ENCODE measurements at regions not wholly inside any gene's neighbourhood (a gene's known extent, or its start where the extent isn't known, plus 50 kb on each side); places are given as distances from the start of the nearest gene placed in this dataset.
"Not testable (repeated sequence)": the region's sequence is repeated elsewhere in the genome, so short reads cannot be mapped to it uniquely, and the experiment has no call there.

GRCh38 chr11:72525466-72525865, 91.1 kb upstream of the CLPB start:
- Histone ChIP-seq H3K27me3 (ENCODE audit: control insufficient read depth, insufficient read depth, low read length) (no peaks in the 10 kb centered on the region), H3K4me3 (ENCODE audit: insufficient read depth, low read depth, low read length) (no peak overlapping the region), H3K36me3 (replicated peaks; ENCODE audit: control insufficient read depth, insufficient read depth, low read length) (no peaks in the 10 kb centered on the region)
- DNase-seq: peak; percentile 53

- Histone ChIP-seq H3K27me3 (ENCODE audit: control insufficient read depth, insufficient read depth, low read length) (no peaks in the 10 kb centered on the region), H3K36me3 (replicated peaks; ENCODE audit: control insufficient read depth, insufficient read depth, low read length) (no peaks in the 10 kb centered on the region), H3K4me3 (ENCODE audit: insufficient read depth, low read depth, low read length) (no peak overlapping the region)
- DNase-seq: no peak
Observed at GRCh38 chr11:72524711-72525110, 90.4 kb upstream of the CLPB start.

- no peaks in the 10 kb centered on the region for H3K27me3 ChIP-seq (ENCODE audit: control insufficient read depth, insufficient read depth, low read length)
- no peak overlapping the region for H3K4me3 ChIP-seq (ENCODE audit: insufficient read depth, low read depth, low read length)
- H3K36me3 ChIP-seq (replicated peaks; ENCODE audit: control insufficient read depth, insufficient read depth, low read length): no peaks in the 10 kb centered on the region
- no peak for DNase-seq
Observed at GRCh38 chr11:72523991-72524390, 89.7 kb upstream of the CLPB start.

GRCh38 chr11:72522186-72522585, 87.9 kb upstream of the CLPB start:
- no peaks in the 10 kb centered on the region for H3K27me3 ChIP-seq (ENCODE audit: control insufficient read depth, insufficient read depth, low read length)
- no peak for DNase-seq
- H3K36me3 ChIP-seq (replicated peaks; ENCODE audit: control insufficient read depth, insufficient read depth, low read length): no peaks in the 10 kb centered on the region
- H3K4me3 ChIP-seq (ENCODE audit: insufficient read depth, low read depth, low read length): no peak overlapping the region

- no peak for DNase-seq
- H3K27me3 ChIP-seq (ENCODE audit: control insufficient read depth, insufficient read depth, low read length): no peaks in the 10 kb centered on the region
- no peaks in the 10 kb centered on the region for H3K36me3 ChIP-seq (replicated peaks; ENCODE audit: control insufficient read depth, insufficient read depth, low read length)
- H3K4me3 ChIP-seq (ENCODE audit: insufficient read depth, low read depth, low read length): no peak overlapping the region
Observed at GRCh38 chr11:72521664-72522063, 87.3 kb upstream of the CLPB start.

- Histone ChIP-seq H3K4me3 (ENCODE audit: insufficient read depth, low read depth, low read length) (no peak overlapping the region), H3K36me3 (replicated peaks; ENCODE audit: control insufficient read depth, insufficient read depth, low read length) (no peaks in the 10 kb centered on the region), H3K27me3 (ENCODE audit: control insufficient read depth, insufficient read depth, low read length) (no peaks in the 10 kb centered on the region)
- no peak for DNase-seq
Observed at GRCh38 chr11:72520815-72521214, 86.5 kb upstream of the CLPB start.

GRCh38 chr11:72519882-72520281, 85.6 kb upstream of the CLPB start:
- not testable (repeated sequence) for DNase-seq; H3K4me3 ChIP-seq (ENCODE audit: insufficient read depth, low read depth, low read length); H3K36me3 ChIP-seq (replicated peaks; ENCODE audit: control insufficient read depth, insufficient read depth, low read length); H3K27me3 ChIP-seq (ENCODE audit: control insufficient read depth, insufficient read depth, low read length)

GRCh38 chr11:72519220-72519881, 85.0 kb upstream of the CLPB start:
- Histone ChIP-seq H3K27me3 (ENCODE audit: control insufficient read depth, insufficient read depth, low read length) (no peaks in the 10 kb centered on the region), H3K4me3 (ENCODE audit: insufficient read depth, low read depth, low read length) (no peak overlapping the region), H3K36me3 (replicated peaks; ENCODE audit: control insufficient read depth, insufficient read depth, low read length) (no peaks in the 10 kb centered on the region)
- no peak for DNase-seq

GRCh38 chr11:72514331-72514730, 80.0 kb upstream of the CLPB start:
- Histone ChIP-seq H3K36me3 (replicated peaks; ENCODE audit: control insufficient read depth, insufficient read depth, low read length) (no peaks in the 10 kb centered on the region), H3K4me3 (ENCODE audit: insufficient read depth, low read depth, low read length) (no peak overlapping the region), H3K27me3 (ENCODE audit: control insufficient read depth, insufficient read depth, low read length) (no peaks in the 10 kb centered on the region)
- no peak for DNase-seq

GRCh38 chr11:72513411-72513810, 79.1 kb upstream of the CLPB start:
- H3K27me3 ChIP-seq (ENCODE audit: control insufficient read depth, insufficient read depth, low read length): no peaks in the 10 kb centered on the region
- H3K4me3 ChIP-seq (ENCODE audit: insufficient read depth, low read depth, low read length): no peak overlapping the region
- DNase-seq: no peak
- H3K36me3 ChIP-seq (replicated peaks; ENCODE audit: control insufficient read depth, insufficient read depth, low read length): no peaks in the 10 kb centered on the region

GRCh38 chr11:72512956-72513355, 78.6 kb upstream of the CLPB start:
- DNase-seq: no peak
- no peaks in the 10 kb centered on the region for H3K27me3 ChIP-seq (ENCODE audit: control insufficient read depth, insufficient read depth, low read length)
- H3K4me3 ChIP-seq (ENCODE audit: insufficient read depth, low read depth, low read length): no peak overlapping the region
- H3K36me3 ChIP-seq (replicated peaks; ENCODE audit: control insufficient read depth, insufficient read depth, low read length): no peaks in the 10 kb centered on the region

- H3K4me3 ChIP-seq (ENCODE audit: insufficient read depth, low read depth, low read length): no peak overlapping the region
- no peaks in the 10 kb centered on the region for H3K27me3 ChIP-seq (ENCODE audit: control insufficient read depth, insufficient read depth, low read length)
- no peak for DNase-seq
- H3K36me3 ChIP-seq (replicated peaks; ENCODE audit: control insufficient read depth, insufficient read depth, low read length): no peaks in the 10 kb centered on the region
Observed at GRCh38 chr11:72511393-72512047, 77.2 kb upstream of the CLPB start.

- H3K27me3 ChIP-seq (ENCODE audit: control insufficient read depth, insufficient read depth, low read length): no peaks in the 10 kb centered on the region
- H3K4me3 ChIP-seq (ENCODE audit: insufficient read depth, low read depth, low read length): no peak overlapping the region
- no peaks in the 10 kb centered on the region for H3K36me3 ChIP-seq (replicated peaks; ENCODE audit: control insufficient read depth, insufficient read depth, low read length)
- DNase-seq: no peak
Observed at GRCh38 chr11:72507050-72507449, 72.7 kb upstream of the CLPB start.

GRCh38 chr11:72497731-72498130, 63.4 kb upstream of the CLPB start:
- no peaks in the 10 kb centered on the region for H3K27me3 ChIP-seq (ENCODE audit: control insufficient read depth, insufficient read depth, low read length)
- H3K36me3 ChIP-seq (replicated peaks; ENCODE audit: control insufficient read depth, insufficient read depth, low read length): no peaks in the 10 kb centered on the region
- H3K4me3 ChIP-seq (ENCODE audit: insufficient read depth, low read depth, low read length): no peak overlapping the region
- DNase-seq: no peak

- H3K27me3 ChIP-seq (ENCODE audit: control insufficient read depth, insufficient read depth, low read length): no peaks in the 10 kb centered on the region
- H3K4me3 ChIP-seq (ENCODE audit: insufficient read depth, low read depth, low read length): no peak overlapping the region
Observed at GRCh38 chr11:72494109-72494429, 59.7 kb upstream of the CLPB start.

More at GRCh38 chr11:72494109-72494429, 59.7 kb upstream of the CLPB start:
- no peak for DNase-seq
- no peaks in the 10 kb centered on the region for H3K36me3 ChIP-seq (replicated peaks; ENCODE audit: control insufficient read depth, insufficient read depth, low read length)

All from H7 (cell line).